ENCODE measurements at regions not wholly inside any gene's neighbourhood (a gene's known extent, or its start where the extent isn't known, plus 50 kb on each side); places are given as distances from the start of the nearest gene placed in this dataset.
"Not testable (repeated sequence)": the region's sequence is repeated elsewhere in the genome, so short reads cannot be mapped to it uniquely, and the experiment has no call there.

DNA sequence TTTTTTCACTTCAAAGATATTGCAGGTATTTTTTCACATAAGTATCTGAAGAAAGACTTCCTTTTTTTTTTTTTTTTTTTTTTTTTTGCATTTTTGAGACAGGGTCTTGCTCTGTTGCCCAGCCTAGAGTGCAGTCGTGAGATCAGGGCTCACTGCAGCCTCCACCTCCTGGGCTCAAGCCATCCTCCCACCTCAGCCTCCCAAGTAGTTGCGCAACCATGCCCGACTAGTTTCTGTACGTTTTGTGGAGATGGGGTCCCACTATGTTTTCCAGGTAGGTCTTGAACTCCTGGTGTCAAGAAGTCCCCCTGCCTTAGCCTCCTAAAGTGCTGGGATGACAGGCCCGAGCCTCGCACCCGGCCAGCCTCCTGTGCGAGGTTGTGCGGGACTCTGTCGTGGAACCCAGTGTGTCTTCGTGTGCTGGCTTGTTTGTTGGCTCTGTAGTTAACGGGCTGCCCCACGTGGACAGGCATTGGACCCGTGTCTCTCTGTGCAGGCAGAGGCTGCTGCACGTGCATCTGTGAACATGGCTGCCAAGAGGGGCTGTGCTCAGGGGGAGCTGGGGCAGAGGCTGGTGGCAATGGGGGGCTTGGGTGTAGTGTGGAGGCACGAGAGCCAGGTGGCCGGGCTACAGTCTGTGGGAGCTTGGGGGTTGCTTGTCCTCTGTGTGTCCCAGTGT, 108.0 kb upstream of the CCZ1B start:
- TF ChIP-seq POLR2AphosphoS5, CTCF (IDR thresholded peaks at IDR 0.05): not testable (repeated sequence)

All from sigmoid colon (tissue), 4 donors.